ENCODE measurements at regions not wholly inside any gene's neighbourhood (a gene's known extent, or its start where the extent isn't known, plus 50 kb on each side); places are given as distances from the start of the nearest gene placed in this dataset.

GRCh38 chr13:30079501-30079900 lies 227.8 kb downstream of the KATNAL1 start (continued):
- TF ChIP-seq CTCF (IDR thresholded peaks at IDR 0.05; ENCODE audit: control extremely low read depth in 1 of 3, insufficient read depth in 1 of 3, low read depth in 1 of 3, low read length in 3 of 3): no peak
